ENCODE measurements at regions not wholly inside any gene's neighbourhood (a gene's known extent, or its start where the extent isn't known, plus 50 kb on each side); places are given as distances from the start of the nearest gene placed in this dataset.

DNA sequence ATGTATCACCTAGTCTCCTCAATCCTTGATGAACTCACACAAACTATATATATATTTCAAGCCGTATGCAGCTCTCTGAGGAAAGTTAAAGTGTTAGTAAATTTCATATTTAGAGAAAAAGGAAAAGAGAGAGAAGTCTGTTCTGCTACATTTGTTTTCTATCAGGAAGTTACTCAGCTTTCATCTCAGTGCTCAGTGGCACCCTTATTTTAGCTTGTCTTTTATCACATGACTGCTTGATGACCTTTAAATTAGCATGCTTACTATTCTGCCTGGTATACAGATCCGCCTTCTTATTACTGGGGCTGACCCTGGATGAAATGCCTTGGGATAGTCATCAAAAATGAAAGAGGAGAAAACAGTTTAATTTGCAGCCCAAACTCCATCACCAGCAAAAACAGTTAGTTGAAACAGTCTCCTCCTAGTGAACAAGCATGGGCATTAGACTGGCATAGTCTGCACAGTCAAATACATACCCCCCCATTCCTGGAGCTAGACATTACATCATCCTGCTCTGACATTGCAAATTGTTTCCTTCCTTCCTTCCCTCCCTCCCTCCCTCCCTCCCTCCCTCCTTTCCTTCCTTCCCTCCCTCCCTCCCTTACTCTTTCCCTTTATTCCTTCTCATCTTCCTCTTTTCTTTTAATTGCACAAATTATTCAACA lies 215.7 kb downstream of the TMEM182 start:
- no peaks in the 10 kb centered on the region for H3K79me1 ChIP-seq (ENCODE audit: low read depth, low read length)
- TF ChIP-seq SIRT6 (IDR thresholded peaks at IDR 0.05; ENCODE audit: low read length), result no peak
- TF ChIP-seq SP1 (IDR thresholded peaks at IDR 0.05; ENCODE audit: low read depth, low read length), result no peak
- no peak for TF ChIP-seq RNF2 (IDR thresholded peaks at IDR 0.05; ENCODE audit: borderline replicate concordance, low read depth, low read length, missing control alignments, poor library complexity, severe bottlenecking)
- no peak for TF ChIP-seq EGR1 (IDR thresholded peaks at IDR 0.05; ENCODE audit: borderline replicate concordance, low read depth, low read length)
- no peak for TF ChIP-seq CTCF (IDR thresholded peaks at IDR 0.05; ENCODE audit: control extremely low read depth in 1 of 3, insufficient read depth in 1 of 3, low read depth in 1 of 3, low read length in 3 of 3)
- TF ChIP-seq HDAC6 (IDR thresholded peaks at IDR 0.05; ENCODE audit: low read depth, low read length), result no peak
- TF ChIP-seq RBBP5 (IDR thresholded peaks at IDR 0.05; ENCODE audit: borderline replicate concordance, low read depth, low read length), result no peak
- no peak for TF ChIP-seq CHD2 (IDR thresholded peaks at IDR 0.05; ENCODE audit: low read length)
- TF ChIP-seq TEAD4 (IDR thresholded peaks at IDR 0.05; ENCODE audit: low read depth, low read length), result no peak
- no peak for TF ChIP-seq CBX5 (IDR thresholded peaks at IDR 0.05; ENCODE audit: low read depth, low read length)

More for the DNA sequence above, 215.7 kb downstream of the TMEM182 start:
- 98% methylated on average over 2 of the region's 2 CpGs; no CpG with 5 or more reads in 1 of the 2 experiments for WGBS, 2 experiments (ENCODE audit: extremely low coverage in 1 of 2, insufficient coverage in 1 of 2, insufficient read length in 1 of 2, insufficient replicate concordance in 2 of 2, low coverage in 1 of 2, low lambda C conversion rate in 2 of 2, missing lambda C conversion rate in 1 of 2)
- Histone ChIP-seq H2AFZ (ENCODE audit: low read length) (no peak overlapping the region), H4K8ac (ENCODE audit: extremely low read depth, insufficient read depth, low read length) (no peak overlapping the region), H2BK20ac (ENCODE audit: low read length) (no peak overlapping the region), H3K23me2 (ENCODE audit: low read depth, low read length) (no peaks in the 10 kb centered on the region), H2AK5ac (ENCODE audit: low read depth, low read length) (no peak overlapping the region), H3K9me3 (ENCODE audit: insufficient read depth in 2 of 2, low read depth in 1 of 2, low read length in 1 of 2) (no peaks in the 10 kb centered on the region), H3K4me3 (ENCODE audit: extremely low read depth in 1 of 4, insufficient read depth in 2 of 4, low read depth in 3 of 4, low read length in 4 of 4) (no peak overlapping the region), H2BK12ac (ENCODE audit: low read depth, low read length) (no peak overlapping the region), H3K14ac (ENCODE audit: insufficient read length) (no peak overlapping the region), H3K18ac (ENCODE audit: extremely low read depth, low read length) (no peak overlapping the region), H3K79me2 (ENCODE audit: control insufficient read depth in 1 of 2, insufficient read depth in 2 of 2, low read length in 2 of 2) (no peaks in the 10 kb centered on the region), H3K9ac (replicated peaks in 1 of 4; ENCODE audit: extremely low read depth in 1 of 4, low read depth in 3 of 4, low read length in 3 of 4) (no peak overlapping the region), H3K36me3 (ENCODE audit: control insufficient read depth in 2 of 4, insufficient read depth in 4 of 4, low read length in 3 of 4) (no peaks in the 10 kb centered on the region), H3K27ac (ENCODE audit: low read depth, low read length) (no peak overlapping the region), H3K4me1 (replicated peaks in 1 of 4; ENCODE audit: control insufficient read depth in 3 of 4, insufficient read depth in 4 of 4, low read length in 3 of 4) (no peaks in the 10 kb centered on the region), H3K4me2 (ENCODE audit: insufficient read depth in 1 of 2, low read depth in 2 of 2, low read length in 2 of 2) (no peak overlapping the region), H2BK15ac (ENCODE audit: low read length) (no peak overlapping the region), H3K23ac (ENCODE audit: insufficient read length) (no peak overlapping the region), H3K27me3 (replicated peaks in 1 of 4; ENCODE audit: control insufficient read depth in 3 of 4, extremely low read depth in 1 of 4, insufficient read depth in 3 of 4, low read length in 3 of 4) (no peaks in the 10 kb centered on the region), H2BK5ac (ENCODE audit: low read depth, low read length) (no peak overlapping the region), H4K91ac (replicated peaks; ENCODE audit: insufficient read length, low read length) (no peak overlapping the region), H4K5ac (ENCODE audit: insufficient read length, low read depth, low read length) (no peak overlapping the region), H4K20me1 (replicated peaks in 1 of 2; ENCODE audit: control insufficient read depth in 1 of 2, insufficient read depth in 2 of 2, low read length in 2 of 2) (no peaks in the 10 kb centered on the region), H2BK120ac (replicated peaks; ENCODE audit: low read depth, low read length) (no peak overlapping the region), H3K56ac (replicated peaks; ENCODE audit: insufficient read length, low read depth, low read length) (no peak overlapping the region), H3K4ac (replicated peaks; ENCODE audit: insufficient read length, low read depth, low read length) (no peak overlapping the region)
- ChIA-PET CTCF (ENCODE audit: partially characterized antibody) (interaction anchor here (1.2 to 4.9 kb wide), 3 partner anchors 10 to 182 kb away, joined by 5 to 27 read pairs (median 20); no protein-coding TSS in a partner anchor), POLR2A (ENCODE audit: partially characterized antibody) (no interaction called here)
- FAIRE-seq (no peak), DNase-seq (ENCODE audit: low read depth in 1 of 2, low spot score in 2 of 2) (no peak)
